Hypothalamus (tissue), 51 donors: ENCODE measurements at regions not wholly inside any gene's neighbourhood (a gene's known extent, or its start where the extent isn't known, plus 50 kb on each side); places are given as distances from the start of the nearest gene placed in this dataset.
A peak's percentile ranks its signal among the peaks of the same experiment; 100 is the strongest.
"Not testable (repeated sequence)": the region's sequence is repeated elsewhere in the genome, so short reads cannot be mapped to it uniquely, and the experiment has no call there.

Source experiments
- DNase-seq, 51 donors: peaks; one replicate each; lab custom pipeline; 2025; lab: John Stamatoyannopoulos, UW

GRCh38 chr5:160479220-160479619 lies 57.6 kb downstream of the PTTG1 start:
- DNase-seq, result no peak

- DNase-seq, result peak in 2 of 51 donors; percentile 37 to 63
Measured at GRCh38 chr5:160479926-160480325, 58.3 kb downstream of the PTTG1 start.

- no peak for DNase-seq
Measured at GRCh38 chr5:160480652-160481051, 59.0 kb downstream of the PTTG1 start.

- DNase-seq, result no peak
Measured at GRCh38 chr5:160484678-160485077, 63.0 kb downstream of the PTTG1 start.

GRCh38 chr5:160485364-160485969 lies 63.8 kb downstream of the PTTG1 start:
- DNase-seq, result no peak

GRCh38 chr5:160486573-160486972 lies 64.9 kb downstream of the PTTG1 start:
- no peak for DNase-seq

- DNase-seq, result no peak
Measured at GRCh38 chr5:160488394-160489325, 67.0 kb downstream of the PTTG1 start.

GRCh38 chr5:160491438-160491837 lies 69.8 kb downstream of the PTTG1 start:
- DNase-seq, result no peak

- DNase-seq, result no peak
Measured at GRCh38 chr5:160492565-160492964, 70.9 kb downstream of the PTTG1 start.

GRCh38 chr5:160493806-160494338 lies 72.2 kb downstream of the PTTG1 start:
- DNase-seq, result no peak

- DNase-seq, result no peak
Measured at GRCh38 chr5:160494451-160494850, 72.8 kb downstream of the PTTG1 start.

- no peak for DNase-seq
Measured at GRCh38 chr5:160496334-160496733, 74.7 kb downstream of the PTTG1 start.

- DNase-seq, result no peak
Measured at GRCh38 chr5:160496784-160497183, 75.1 kb downstream of the PTTG1 start.

GRCh38 chr5:160497878-160498277 lies 76.2 kb downstream of the PTTG1 start:
- DNase-seq, result no peak

GRCh38 chr5:160498441-160499043 lies 76.9 kb downstream of the PTTG1 start:
- DNase-seq, result not testable (repeated sequence)

GRCh38 chr5:160500786-160501779 lies 79.4 kb downstream of the PTTG1 start:
- peak in 6 of 51 donors; percentile 3 to 20 (median 6) for DNase-seq

- no peak for DNase-seq
Measured at GRCh38 chr5:160504906-160505305, 83.3 kb downstream of the PTTG1 start.

- peak in 37 of 51 donors; percentile 5 to 74 (median 34) for DNase-seq
Measured at GRCh38 chr5:160506006-160507004, 84.7 kb downstream of the PTTG1 start.
